ENCODE measurements at regions not wholly inside any gene's neighbourhood (a gene's known extent, or its start where the extent isn't known, plus 50 kb on each side); places are given as distances from the start of the nearest gene placed in this dataset.

DNA sequence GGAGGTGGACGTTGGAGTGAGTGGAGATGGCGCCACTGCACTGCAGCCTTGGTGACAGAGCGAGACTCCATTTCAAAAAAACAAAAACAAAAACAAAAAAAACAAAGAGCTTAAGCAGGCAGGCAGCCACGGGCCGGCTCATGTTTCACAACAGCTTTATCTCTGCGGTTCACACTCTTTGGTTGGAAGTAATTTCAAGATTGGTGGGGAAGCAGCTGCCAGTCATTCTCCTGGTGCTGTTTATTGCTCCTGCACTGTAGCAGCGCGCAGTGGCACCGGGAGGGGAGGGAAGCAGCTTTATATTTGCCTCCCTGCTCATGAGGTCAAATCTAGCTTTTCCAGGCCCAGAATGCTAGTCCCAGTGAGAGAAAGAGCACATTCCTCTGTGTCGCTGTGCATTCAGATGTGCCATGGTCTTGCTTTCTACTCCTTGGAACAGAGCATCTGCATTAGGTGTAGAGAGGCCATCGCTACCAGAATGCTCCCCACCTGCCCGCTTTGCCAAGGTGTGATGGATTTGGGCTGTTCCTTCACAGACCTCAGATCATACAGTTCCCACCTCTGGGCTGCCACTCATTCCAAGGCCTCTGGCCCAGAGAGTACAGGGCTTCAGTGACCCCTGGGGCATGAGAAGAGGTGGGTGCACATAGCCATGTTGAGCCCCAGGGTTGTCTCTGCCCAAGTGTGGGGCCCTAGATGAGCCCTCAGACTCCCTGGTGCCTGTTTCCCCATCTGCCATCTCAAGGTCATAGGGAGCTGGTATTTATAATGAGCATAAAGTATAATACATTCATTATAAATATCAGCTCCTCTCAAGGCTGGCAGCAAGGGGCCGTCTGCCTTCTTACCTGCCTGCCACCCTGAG, 270.4 kb downstream of the MED10 start:
- Histone ChIP-seq H3K4me2 (ENCODE audit: insufficient read depth, low read length) (no peak overlapping the region), H3K9ac (ENCODE audit: low read depth, low read length) (no peak overlapping the region), H4K20me1 (ENCODE audit: insufficient read depth, low read length) (no peaks in the 10 kb centered on the region), H3K9me3 (ENCODE audit: insufficient read depth, low read length, severe bottlenecking) (no peaks in the 10 kb centered on the region), H2AFZ (ENCODE audit: low read depth, low read length) (no peak overlapping the region), H3K27me3 (ENCODE audit: insufficient read depth, low read length, poor library complexity) (no peaks in the 10 kb centered on the region), H3K27ac (ENCODE audit: low read length) (no peak overlapping the region), H3K79me2 (ENCODE audit: insufficient read depth, low read length) (no peaks in the 10 kb centered on the region), H3K36me3 (ENCODE audit: insufficient read depth, low read length) (no peaks in the 10 kb centered on the region), H3K4me1 (ENCODE audit: insufficient read depth, low read length) (no peaks in the 10 kb centered on the region), H3K4me3 (ENCODE audit: low read depth in 1 of 2, low read length in 2 of 2) (no peak overlapping the region)
- no peak for DNase-seq
- no peak for ATAC-seq (ENCODE audit: insufficient read depth, low read depth)
- TF ChIP-seq, protein P1, sequence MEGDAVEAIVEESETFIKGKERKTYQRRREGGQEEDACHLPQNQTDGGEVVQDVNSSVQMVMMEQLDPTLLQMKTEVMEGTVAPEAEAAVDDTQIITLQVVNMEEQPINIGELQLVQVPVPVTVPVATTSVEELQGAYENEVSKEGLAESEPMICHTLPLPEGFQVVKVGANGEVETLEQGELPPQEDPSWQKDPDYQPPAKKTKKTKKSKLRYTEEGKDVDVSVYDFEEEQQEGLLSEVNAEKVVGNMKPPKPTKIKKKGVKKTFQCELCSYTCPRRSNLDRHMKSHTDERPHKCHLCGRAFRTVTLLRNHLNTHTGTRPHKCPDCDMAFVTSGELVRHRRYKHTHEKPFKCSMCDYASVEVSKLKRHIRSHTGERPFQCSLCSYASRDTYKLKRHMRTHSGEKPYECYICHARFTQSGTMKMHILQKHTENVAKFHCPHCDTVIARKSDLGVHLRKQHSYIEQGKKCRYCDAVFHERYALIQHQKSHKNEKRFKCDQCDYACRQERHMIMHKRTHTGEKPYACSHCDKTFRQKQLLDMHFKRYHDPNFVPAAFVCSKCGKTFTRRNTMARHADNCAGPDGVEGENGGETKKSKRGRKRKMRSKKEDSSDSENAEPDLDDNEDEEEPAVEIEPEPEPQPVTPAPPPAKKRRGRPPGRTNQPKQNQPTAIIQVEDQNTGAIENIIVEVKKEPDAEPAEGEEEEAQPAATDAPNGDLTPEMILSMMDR (IDR thresholded peaks at IDR 0.05; ENCODE audit: borderline replicate concordance, extremely low read depth, low read length, poor library complexity, severe bottlenecking) = no peak
- no peak for TF ChIP-seq EZH2 (IDR thresholded peaks at IDR 0.05; ENCODE audit: borderline replicate concordance, low read depth, low read length, severe bottlenecking)

DNA sequence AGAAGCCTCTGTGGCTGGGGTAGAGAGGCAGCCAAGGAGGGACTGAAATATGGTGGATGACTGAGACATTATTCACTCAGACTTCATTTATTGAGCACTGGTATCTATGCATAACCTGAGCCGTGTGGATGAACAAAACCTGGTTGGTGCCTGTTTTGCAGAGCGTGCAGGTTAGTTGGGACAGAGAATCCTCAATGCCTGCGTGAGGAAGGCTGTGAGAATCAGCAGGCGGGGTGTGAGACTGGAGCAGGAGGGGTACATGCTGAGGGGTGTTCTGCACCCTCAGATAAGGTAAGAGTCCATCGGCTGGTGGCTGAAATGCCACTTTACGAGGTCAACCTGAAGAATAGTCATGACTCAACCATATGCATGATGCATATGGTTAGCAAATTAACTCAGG, 271.6 kb downstream of the MED10 start:
- no peak for TF ChIP-seq EZH2 (IDR thresholded peaks at IDR 0.05; ENCODE audit: borderline replicate concordance, low read depth, low read length, severe bottlenecking)
- TF ChIP-seq, protein P1 (IDR thresholded peaks at IDR 0.05; ENCODE audit: borderline replicate concordance, extremely low read depth, low read length, poor library complexity, severe bottlenecking) = no peak
- no peaks in the 10 kb centered on the region for H3K79me2 ChIP-seq (ENCODE audit: insufficient read depth, low read length)
- no peak overlapping the region for H2AFZ ChIP-seq (ENCODE audit: low read depth, low read length)
- no peak overlapping the region for H3K4me3 ChIP-seq (ENCODE audit: low read depth in 1 of 2, low read length in 2 of 2)
- DNase-seq (no peak), ATAC-seq (ENCODE audit: insufficient read depth, low read depth) (no peak)
- H3K4me1 ChIP-seq (ENCODE audit: insufficient read depth, low read length) = no peaks in the 10 kb centered on the region
- no peak overlapping the region for H3K27ac ChIP-seq (ENCODE audit: low read length)
- no peaks in the 10 kb centered on the region for H4K20me1 ChIP-seq (ENCODE audit: insufficient read depth, low read length)
- H3K36me3 ChIP-seq (ENCODE audit: insufficient read depth, low read length) = no peaks in the 10 kb centered on the region
- H3K27me3 ChIP-seq (ENCODE audit: insufficient read depth, low read length, poor library complexity) = no peaks in the 10 kb centered on the region
- H3K9me3 ChIP-seq (ENCODE audit: insufficient read depth, low read length, severe bottlenecking) = no peaks in the 10 kb centered on the region
- no peak overlapping the region for H3K9ac ChIP-seq (ENCODE audit: low read depth, low read length)
- no peak overlapping the region for H3K4me2 ChIP-seq (ENCODE audit: insufficient read depth, low read length)

DNA sequence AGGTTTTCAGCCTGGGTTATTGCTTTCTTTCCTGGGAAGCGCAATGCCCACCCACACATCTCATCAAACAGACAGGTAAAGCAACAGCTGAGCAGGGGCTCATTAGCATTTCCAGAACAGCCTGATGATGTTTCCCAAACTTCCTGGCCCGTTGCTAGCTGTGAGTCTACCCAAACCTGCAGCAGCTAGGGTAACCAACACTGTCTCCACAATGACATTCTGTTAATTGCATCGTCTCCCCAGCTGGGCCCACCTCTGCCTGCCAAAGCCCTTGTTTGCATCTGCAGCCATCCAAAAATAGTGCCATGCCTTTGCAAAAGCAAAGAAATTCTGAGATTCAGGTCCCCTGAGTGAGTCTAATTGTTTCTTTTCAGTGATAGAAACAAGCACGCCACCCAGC, 273.0 kb downstream of the MED10 start:
- H4K20me1 ChIP-seq (ENCODE audit: insufficient read depth, low read length) = no peaks in the 10 kb centered on the region
- no peak overlapping the region for H3K4me2 ChIP-seq (ENCODE audit: insufficient read depth, low read length)
- H3K4me1 ChIP-seq (ENCODE audit: insufficient read depth, low read length) = no peaks in the 10 kb centered on the region
- H3K27ac ChIP-seq (ENCODE audit: low read length) = no peak overlapping the region
- no peak overlapping the region for H3K9ac ChIP-seq (ENCODE audit: low read depth, low read length)
- DNase-seq (no peak), ATAC-seq (ENCODE audit: insufficient read depth, low read depth) (no peak)
- H3K79me2 ChIP-seq (ENCODE audit: insufficient read depth, low read length) = no peaks in the 10 kb centered on the region
- H2AFZ ChIP-seq (ENCODE audit: low read depth, low read length) = no peak overlapping the region
- H3K4me3 ChIP-seq (ENCODE audit: low read depth in 1 of 2, low read length in 2 of 2) = no peak overlapping the region
- H3K27me3 ChIP-seq (ENCODE audit: insufficient read depth, low read length, poor library complexity) = no peaks in the 10 kb centered on the region
- H3K9me3 ChIP-seq (ENCODE audit: insufficient read depth, low read length, severe bottlenecking) = no peaks in the 10 kb centered on the region
- no peaks in the 10 kb centered on the region for H3K36me3 ChIP-seq (ENCODE audit: insufficient read depth, low read length)
- no peak for TF ChIP-seq EZH2 (IDR thresholded peaks at IDR 0.05; ENCODE audit: borderline replicate concordance, low read depth, low read length, severe bottlenecking)
- TF ChIP-seq, protein P1 (IDR thresholded peaks at IDR 0.05; ENCODE audit: borderline replicate concordance, extremely low read depth, low read length, poor library complexity, severe bottlenecking) = no peak
